Calu3 (cell line): ENCODE measurements at regions not wholly inside any gene's neighbourhood (a gene's known extent, or its start where the extent isn't known, plus 50 kb on each side); places are given as distances from the start of the nearest gene placed in this dataset.
"Not testable (repeated sequence)": the region's sequence is repeated elsewhere in the genome, so short reads cannot be mapped to it uniquely, and the experiment has no call there.

Source experiments
- BruUV-seq: library from RNA; stranded (reverse); fragments of 400-500 nt; replicated peaks from 2 replicates; lab custom pipeline; 2021; lab: Mats Ljungman, UMichigan
- CTCF ChIA-PET: fragments of 300-600 bp; sonication (Branson Sonifier 250); formaldehyde crosslinking; loops from one replicate; lab custom pipeline; 2022; ENCODE audit warnings: antibody characterized with exemption; lab: Charles Lee
- DNase-seq: peaks from one replicate; pipeline ENCODE4 v3.0.0; 2022
- H3K27ac Mint-ChIP-seq: one replicate; pipeline ENCODE4 v1.8.0; 2022; ENCODE audit warnings: mixed read lengths; ENCODE audit not compliant: unreplicated experiment
- H3K27me3 Mint-ChIP-seq: one replicate; pipeline ENCODE4 v1.8.0; 2022; ENCODE audit warnings: mixed read lengths; ENCODE audit not compliant: unreplicated experiment
- H3K36me3 Mint-ChIP-seq: one replicate; pipeline ENCODE4 v1.8.0; 2022; ENCODE audit warnings: mild to moderate bottlenecking, moderate library complexity, mixed read lengths; ENCODE audit not compliant: insufficient read depth, unreplicated experiment
- H3K4me1 Mint-ChIP-seq: one replicate; pipeline ENCODE4 v1.8.0; 2022; ENCODE audit warnings: mild to moderate bottlenecking, low read depth, mixed read lengths; ENCODE audit not compliant: unreplicated experiment
- H3K4me3 Mint-ChIP-seq: one replicate; pipeline ENCODE4 v1.8.0; 2022; ENCODE audit warnings: mild to moderate bottlenecking, low read depth, moderate library complexity, mixed read lengths; ENCODE audit not compliant: unreplicated experiment
- H3K9me3 Mint-ChIP-seq: one replicate; pipeline ENCODE4 v1.8.0; 2022; ENCODE audit warnings: low read depth, mixed read lengths; ENCODE audit not compliant: unreplicated experiment
- CTCF ChIP-seq: fragments of 200-600 bp; IDR thresholded peaks from one replicate; pipeline ENCODE4 v1.8.0; 2022; ENCODE audit warnings: antibody characterized with exemption; ENCODE audit not compliant: unreplicated experiment
- intact Hi-C: fragments of 100-400 bp; cut with micrococcal nuclease; formaldehyde crosslinking; loops from one replicate; pipeline ENCODE4 v1.10.0; 2022; ENCODE audit not compliant: unreplicated experiment

- H3K27me3 Mint-ChIP-seq, result no peaks in the 10 kb centered on the region
- CTCF ChIA-PET, result no interaction called here
- no peaks in the 10 kb centered on the region for H3K4me1 Mint-ChIP-seq
- H3K36me3 Mint-ChIP-seq, result no peaks in the 10 kb centered on the region
- no peak for TF ChIP-seq CTCF
- no TSS peak for BruUV-seq
- DNase-seq, result no peak
- H3K4me3 Mint-ChIP-seq, result no peak overlapping the region
- H3K9me3 Mint-ChIP-seq, result no peaks in the 10 kb centered on the region
- no peak overlapping the region for H3K27ac Mint-ChIP-seq
- intact Hi-C loops, result no loop called here
Observed at GRCh38 chr6:149140910-149141290, 176.6 kb upstream of the TAB2 start.

- TF ChIP-seq CTCF, result no peak
- CTCF ChIA-PET, result no interaction called here
- Mint-ChIP-seq H3K4me1 (no peaks in the 10 kb centered on the region), H3K9me3 (no peaks in the 10 kb centered on the region), H3K27ac (no peak overlapping the region), H3K4me3 (no peak overlapping the region), H3K36me3 (no peaks in the 10 kb centered on the region), H3K27me3 (peaks cover 4% of the 10 kb centered on the region)
- BruUV-seq, result no TSS peak
- intact Hi-C loops, result no loop called here
- no peak for DNase-seq
Observed at GRCh38 chr6:149142924-149143429, 174.5 kb upstream of the TAB2 start.

GRCh38 chr6:149145800-149146199, 171.7 kb upstream of the TAB2 start:
- H3K9me3 Mint-ChIP-seq, H3K27ac Mint-ChIP-seq, CTCF ChIA-PET, H3K4me3 Mint-ChIP-seq, DNase-seq, intact Hi-C loops, H3K36me3 Mint-ChIP-seq, BruUV-seq, H3K4me1 Mint-ChIP-seq: not testable (repeated sequence)
- H3K27me3 Mint-ChIP-seq, result peaks cover 21% of the 10 kb centered on the region

GRCh38 chr6:149147195-149147594, 170.3 kb upstream of the TAB2 start:
- Mint-ChIP-seq H3K9me3 (no peaks in the 10 kb centered on the region), H3K4me3 (no peak overlapping the region), H3K27me3 (peaks cover 30% of the 10 kb centered on the region), H3K27ac (no peak overlapping the region), H3K36me3 (no peaks in the 10 kb centered on the region), H3K4me1 (no peaks in the 10 kb centered on the region)
- intact Hi-C loops, result no loop called here
- no peak for DNase-seq
- CTCF ChIA-PET, result no interaction called here
- no TSS peak for BruUV-seq
- no peak for TF ChIP-seq CTCF

DNA sequence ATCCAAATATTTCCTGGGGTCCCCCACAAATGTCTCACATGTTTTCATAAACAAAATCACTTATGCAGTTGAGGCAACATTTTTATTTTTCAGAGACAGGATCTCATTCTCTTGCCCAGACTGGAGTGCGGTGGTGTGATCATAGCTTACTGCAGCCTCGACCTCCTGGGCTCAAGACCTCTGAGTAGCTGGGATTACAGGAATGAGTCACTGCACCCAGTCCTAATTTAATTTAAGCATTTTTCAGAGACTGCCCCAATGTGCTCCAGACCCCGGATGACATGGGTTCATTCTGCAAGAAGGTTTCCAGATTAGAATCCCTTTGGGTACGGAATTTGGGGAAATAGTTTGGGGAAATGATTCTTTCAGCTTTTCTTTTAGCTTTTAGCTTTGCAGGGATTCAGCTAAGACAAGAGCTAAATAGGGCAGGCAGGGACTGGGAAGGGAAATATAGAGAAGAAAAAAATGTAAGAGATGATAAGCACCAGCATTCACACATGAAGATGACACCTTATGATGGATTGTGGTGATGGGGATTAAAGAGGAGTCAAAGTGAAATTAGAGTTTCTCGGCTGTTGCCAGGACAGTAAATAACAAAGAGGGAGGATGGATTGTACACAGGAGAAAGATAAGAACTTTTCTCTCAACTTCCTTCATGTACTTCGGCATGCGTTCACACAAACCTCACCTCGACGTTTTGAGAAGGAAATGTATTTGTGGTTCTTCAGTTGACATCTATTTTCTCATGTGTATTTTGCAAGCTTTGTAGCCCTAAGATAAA, 169.4 kb upstream of the TAB2 start:
- no peak for TF ChIP-seq CTCF
- CTCF ChIA-PET, result no interaction called here
- H3K27ac Mint-ChIP-seq, result no peak overlapping the region
- peaks cover 30% of the 10 kb centered on the region for H3K27me3 Mint-ChIP-seq
- intact Hi-C loops, result no loop called here
- no peaks in the 10 kb centered on the region for H3K9me3 Mint-ChIP-seq
- no peak overlapping the region for H3K4me3 Mint-ChIP-seq
- no TSS peak for BruUV-seq
- no peak for DNase-seq
- H3K4me1 Mint-ChIP-seq, result no peaks in the 10 kb centered on the region
- no peaks in the 10 kb centered on the region for H3K36me3 Mint-ChIP-seq
